ENCODE measurements at regions not wholly inside any gene's neighbourhood (a gene's known extent, or its start where the extent isn't known, plus 50 kb on each side); places are given as distances from the start of the nearest gene placed in this dataset.

- DNase-seq: no peak
- intact Hi-C loops (cut with DNase I; ENCODE audit: low total_unique reads): no loop called here
- no peak for TF ChIP-seq POLR2AphosphoS5 (IDR thresholded peaks at IDR 0.05)
- no peak for TF ChIP-seq EP300 (IDR thresholded peaks at IDR 0.05; ENCODE audit: low read depth)
- no peak for TF ChIP-seq POLR2A (IDR thresholded peaks at IDR 0.05)
- TF ChIP-seq CTCF (IDR thresholded peaks at IDR 0.05): no peak
- no peaks in the 10 kb centered on the region for H3K4me1 ChIP-seq
- H3K27me3 ChIP-seq: no peaks in the 10 kb centered on the region
- 78 to 91% methylated on average over 13 to 25 of the region's 25 CpGs for WGBS, 2 donors (ENCODE audit: low coverage in 1 of 2)
- in situ Hi-C loops (cut with MboI; ENCODE audit: low pct_ligation_motif_present in 1 of 4, low pct_unique_long_range_greater_than_20kb in 1 of 4, low sequenced_read_pairs in 3 of 4): no loop called here
- H3K4me3 ChIP-seq: no peak overlapping the region
- H3K36me3 ChIP-seq: no peaks in the 10 kb centered on the region
- no peaks in the 10 kb centered on the region for H3K9me3 ChIP-seq
- no peak overlapping the region for H3K27ac ChIP-seq
Observed at GRCh38 chr18:77993188-77993981, 743.7 kb downstream of the GALR1 start.

DNA sequence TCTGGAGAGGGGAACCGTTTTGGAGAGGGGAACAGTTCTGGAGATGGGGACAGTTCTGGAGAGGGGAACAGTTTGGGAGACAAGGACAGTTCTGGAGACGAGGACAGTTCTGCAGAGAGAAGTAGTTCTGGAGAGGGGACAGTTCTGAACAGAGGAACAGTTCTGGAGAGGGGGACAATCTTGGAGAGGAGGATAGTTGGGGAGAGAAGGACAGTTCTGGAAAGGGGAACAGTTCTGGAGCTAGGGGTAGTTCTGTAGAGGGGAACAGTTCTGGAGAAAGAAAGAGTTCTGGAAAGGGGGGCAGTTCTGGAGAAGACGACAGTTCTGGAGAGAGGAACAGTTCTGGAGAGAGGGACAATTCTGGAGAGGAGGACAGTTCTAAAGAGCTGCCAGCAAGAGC lies 745.9 kb downstream of the GALR1 start:
- 63 to 67% methylated on average over 3 of the region's 3 CpGs for WGBS, 2 donors (ENCODE audit: low coverage in 1 of 2)
- intact Hi-C loops (cut with DNase I; ENCODE audit: low total_unique reads): no loop called here
- Histone ChIP-seq H3K4me3 (no peak overlapping the region), H3K27me3 (no peaks in the 10 kb centered on the region), H3K4me1 (no peaks in the 10 kb centered on the region), H3K36me3 (no peaks in the 10 kb centered on the region), H3K27ac (no peak overlapping the region), H3K9me3 (peaks cover 0 to 3% of the 10 kb centered on the region in 2 donors)
- TF ChIP-seq CTCF (IDR thresholded peaks at IDR 0.05): no peak
- TF ChIP-seq POLR2A (IDR thresholded peaks at IDR 0.05): no peak
- no peak for TF ChIP-seq EP300 (IDR thresholded peaks at IDR 0.05; ENCODE audit: low read depth)
- no peak for TF ChIP-seq POLR2AphosphoS5 (IDR thresholded peaks at IDR 0.05)
- no peak for DNase-seq
- in situ Hi-C loops (cut with MboI; ENCODE audit: low pct_ligation_motif_present in 1 of 4, low pct_unique_long_range_greater_than_20kb in 1 of 4, low sequenced_read_pairs in 3 of 4): no loop called here

DNA sequence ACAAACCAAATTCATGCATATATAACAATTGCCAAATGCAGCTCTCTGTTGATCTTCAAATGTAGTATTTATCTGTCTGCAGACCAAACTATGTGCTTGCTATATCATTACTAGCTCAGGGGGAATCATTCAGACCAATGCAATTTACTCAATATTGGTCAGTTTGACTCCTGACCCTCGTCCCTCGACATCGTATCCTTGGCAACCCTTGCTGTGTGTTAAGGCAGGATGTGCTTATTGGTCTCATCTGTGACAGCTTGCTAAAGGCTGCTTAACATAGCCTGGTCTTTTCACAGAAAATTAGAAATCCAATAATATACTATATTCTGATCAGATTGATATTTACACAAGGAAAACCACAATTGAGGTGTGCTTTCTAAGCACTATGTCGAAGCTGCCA lies 747.1 kb downstream of the GALR1 start:
- peaks cover 7 to 11% of the 10 kb centered on the region in 2 donors for H3K9me3 ChIP-seq
- TF ChIP-seq POLR2A (IDR thresholded peaks at IDR 0.05) (no peak), CTCF (IDR thresholded peaks at IDR 0.05) (no peak)
- H3K27ac ChIP-seq: no peak overlapping the region
- intact Hi-C loops (cut with DNase I; ENCODE audit: low total_unique reads) (no loop called here), in situ Hi-C loops (cut with MboI; ENCODE audit: low pct_ligation_motif_present in 1 of 4, low pct_unique_long_range_greater_than_20kb in 1 of 4, low sequenced_read_pairs in 3 of 4) (no loop called here)
- no peak for DNase-seq
- H3K27me3 ChIP-seq: no peaks in the 10 kb centered on the region
- H3K4me3 ChIP-seq: no peak overlapping the region
- 66 to 68% methylated on average over 3 to 4 of the region's 4 CpGs for WGBS, 2 donors (ENCODE audit: low coverage in 1 of 2)
- H3K36me3 ChIP-seq: no peaks in the 10 kb centered on the region
- H3K4me1 ChIP-seq: no peaks in the 10 kb centered on the region

DNA sequence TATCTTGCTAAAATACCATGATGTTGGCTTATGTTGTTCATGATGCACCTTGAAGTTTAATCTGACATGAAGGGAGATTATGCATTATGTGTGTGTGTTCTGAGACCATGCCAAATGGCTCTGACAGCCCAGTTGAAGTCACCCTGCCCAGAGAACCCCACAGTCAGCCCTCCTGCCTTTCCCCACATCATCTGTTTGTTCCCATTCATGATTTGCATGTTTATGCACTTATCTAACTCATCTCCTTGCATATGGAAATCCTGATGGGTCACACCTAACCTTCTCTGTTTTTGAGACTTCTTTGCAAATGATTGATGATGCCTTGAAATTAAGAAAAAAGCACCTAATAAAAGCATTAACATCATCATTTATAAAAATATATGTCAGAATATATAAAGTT lies 752.2 kb downstream of the GALR1 start:
- intact Hi-C loops (cut with DNase I; ENCODE audit: low total_unique reads) (no loop called here), in situ Hi-C loops (cut with MboI; ENCODE audit: low pct_ligation_motif_present in 1 of 4, low pct_unique_long_range_greater_than_20kb in 1 of 4, low sequenced_read_pairs in 3 of 4) (no loop called here)
- no peak for DNase-seq
- Histone ChIP-seq H3K27me3 (no peaks in the 10 kb centered on the region), H3K27ac (no peak overlapping the region), H3K36me3 (no peaks in the 10 kb centered on the region), H3K4me1 (no peaks in the 10 kb centered on the region), H3K9me3 (peaks cover 7 to 11% of the 10 kb centered on the region in 2 donors), H3K4me3 (no peak overlapping the region)
- TF ChIP-seq POLR2AphosphoS5 (IDR thresholded peaks at IDR 0.05) (no peak), EP300 (IDR thresholded peaks at IDR 0.05; ENCODE audit: low read depth) (no peak), CTCF (IDR thresholded peaks at IDR 0.05) (no peak), POLR2A (IDR thresholded peaks at IDR 0.05) (no peak)
